CD1c-positive myeloid dendritic cell (primary cell): ENCODE measurements at regions not wholly inside any gene's neighbourhood (a gene's known extent, or its start where the extent isn't known, plus 50 kb on each side); places are given as distances from the start of the nearest gene placed in this dataset.
"Not testable (repeated sequence)": the region's sequence is repeated elsewhere in the genome, so short reads cannot be mapped to it uniquely, and the experiment has no call there.

ENCODE experiments used
- DNase-seq: peaks from one replicate; pipeline ENCODE4 v3.0.0-alpha.2; 2016; ENCODE audit errors: extremely low spot score

DNA sequence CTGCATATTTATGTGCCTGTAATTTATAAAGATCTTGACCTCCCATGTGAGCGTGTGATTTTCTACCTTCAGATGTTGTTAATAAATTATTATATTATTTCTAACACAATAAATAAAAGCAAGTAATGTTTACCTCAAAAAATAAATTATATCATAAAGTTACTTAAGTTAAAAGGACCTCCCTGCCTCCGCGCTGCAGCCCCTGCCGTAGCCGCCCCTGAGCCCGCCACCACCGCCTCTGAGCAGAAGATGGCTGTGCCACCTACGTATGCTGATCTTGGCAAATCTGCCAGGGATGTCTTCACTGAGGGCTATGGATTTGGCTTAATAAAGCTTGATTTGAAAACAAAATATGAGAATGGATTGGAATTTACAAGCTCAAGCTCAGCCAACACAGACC, 119.6 kb upstream of the BRWD3 start:
- DNase-seq = no peak

DNA sequence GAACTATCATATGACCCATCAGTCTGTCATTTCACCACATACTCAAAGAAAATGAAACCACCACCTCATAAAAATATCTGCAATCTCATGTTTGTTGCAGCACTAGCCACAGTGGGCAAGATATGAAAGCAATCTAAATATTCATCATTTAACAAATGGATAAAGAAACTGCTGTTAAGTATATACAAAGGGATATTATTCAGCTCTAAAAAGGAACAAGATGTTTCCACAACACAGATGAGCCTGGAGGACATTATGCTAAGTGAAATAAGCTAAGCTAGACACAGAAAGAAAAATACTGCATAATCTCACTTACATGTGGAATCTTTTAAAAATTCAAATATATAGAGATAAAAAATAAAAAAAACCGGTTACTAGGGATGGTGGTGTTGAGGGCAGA, 108.2 kb upstream of the BRWD3 start:
- DNase-seq = no peak

DNA sequence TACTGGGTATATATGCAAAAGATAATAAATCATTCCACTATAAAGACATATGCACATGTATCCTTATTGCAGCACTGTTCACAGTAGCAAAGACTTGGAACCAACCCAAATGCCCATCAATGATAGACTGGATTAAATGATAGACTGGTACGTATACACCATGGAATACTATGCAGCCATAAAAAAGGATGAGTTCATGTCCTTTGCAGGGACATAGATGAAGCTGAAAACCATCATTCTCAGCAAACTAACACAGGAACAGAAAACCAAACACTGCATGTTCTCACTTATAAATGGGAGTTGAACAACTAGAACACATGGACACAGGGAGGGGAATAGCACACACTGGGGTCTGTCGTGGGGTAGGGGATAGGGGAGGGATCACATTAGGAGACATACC, 102.7 kb upstream of the BRWD3 start:
- not testable (repeated sequence) for DNase-seq

DNA sequence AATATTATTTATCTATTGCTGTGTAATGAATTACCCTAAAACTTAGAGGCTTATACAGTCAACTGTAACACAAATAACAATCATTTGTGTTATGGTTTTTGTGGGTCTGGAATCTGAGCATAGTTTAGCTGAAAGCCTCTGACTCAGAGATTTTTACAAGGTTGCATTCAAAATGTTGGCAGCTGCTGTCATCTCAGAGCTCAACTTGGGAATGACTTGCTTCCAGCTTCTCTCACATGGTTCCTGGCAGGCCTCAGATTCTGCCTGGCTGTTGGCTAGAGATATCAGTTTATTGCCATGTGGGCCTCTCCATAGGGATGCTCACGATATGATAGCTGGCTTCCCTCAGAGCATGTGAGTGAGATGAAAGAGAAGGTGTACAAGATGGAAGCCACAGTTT, 70.2 kb upstream of the BRWD3 start:
- no peak for DNase-seq

DNA sequence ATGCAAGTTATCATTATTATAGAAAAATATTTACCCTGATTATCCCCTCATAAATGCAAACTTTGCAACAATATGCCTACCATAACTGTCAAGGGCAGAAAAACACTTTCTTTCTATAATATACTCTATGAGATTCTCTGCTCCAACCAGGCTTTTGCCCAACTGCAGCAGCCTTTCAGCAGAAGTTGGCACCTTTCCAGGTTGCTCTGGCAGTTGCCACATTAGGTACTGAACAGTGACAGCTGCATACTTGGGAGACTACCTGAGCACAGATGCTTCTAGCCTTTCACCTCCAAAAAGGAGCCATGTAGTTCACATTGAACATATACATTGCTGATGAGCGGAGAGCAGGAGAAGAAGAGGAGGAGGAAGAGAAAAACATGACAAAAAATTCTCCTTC, 69.5 kb upstream of the BRWD3 start:
- DNase-seq = no peak

DNA sequence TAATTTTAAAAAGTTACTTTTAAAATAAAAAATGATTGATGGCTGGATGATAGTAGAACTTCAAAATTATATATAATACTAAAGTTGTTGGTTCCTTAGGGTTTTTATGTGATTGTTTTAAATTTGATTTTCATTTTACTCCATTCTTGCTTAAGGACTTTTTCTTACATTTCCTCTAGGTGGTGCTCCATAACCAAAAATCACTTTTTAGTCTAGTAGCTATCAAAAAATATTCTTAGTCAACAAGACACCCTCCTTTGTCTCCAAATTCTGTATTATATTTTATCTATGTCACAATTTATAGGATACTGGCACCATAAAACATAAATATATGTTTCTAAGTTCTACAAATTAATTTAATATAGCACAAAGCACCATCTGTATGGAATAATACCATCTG, 67.2 kb upstream of the BRWD3 start:
- peak; percentile 30 for DNase-seq
